ENCODE measurements at regions not wholly inside any gene's neighbourhood (a gene's known extent, or its start where the extent isn't known, plus 50 kb on each side); places are given as distances from the start of the nearest gene placed in this dataset.

- TF ChIP-seq, protein P1, sequence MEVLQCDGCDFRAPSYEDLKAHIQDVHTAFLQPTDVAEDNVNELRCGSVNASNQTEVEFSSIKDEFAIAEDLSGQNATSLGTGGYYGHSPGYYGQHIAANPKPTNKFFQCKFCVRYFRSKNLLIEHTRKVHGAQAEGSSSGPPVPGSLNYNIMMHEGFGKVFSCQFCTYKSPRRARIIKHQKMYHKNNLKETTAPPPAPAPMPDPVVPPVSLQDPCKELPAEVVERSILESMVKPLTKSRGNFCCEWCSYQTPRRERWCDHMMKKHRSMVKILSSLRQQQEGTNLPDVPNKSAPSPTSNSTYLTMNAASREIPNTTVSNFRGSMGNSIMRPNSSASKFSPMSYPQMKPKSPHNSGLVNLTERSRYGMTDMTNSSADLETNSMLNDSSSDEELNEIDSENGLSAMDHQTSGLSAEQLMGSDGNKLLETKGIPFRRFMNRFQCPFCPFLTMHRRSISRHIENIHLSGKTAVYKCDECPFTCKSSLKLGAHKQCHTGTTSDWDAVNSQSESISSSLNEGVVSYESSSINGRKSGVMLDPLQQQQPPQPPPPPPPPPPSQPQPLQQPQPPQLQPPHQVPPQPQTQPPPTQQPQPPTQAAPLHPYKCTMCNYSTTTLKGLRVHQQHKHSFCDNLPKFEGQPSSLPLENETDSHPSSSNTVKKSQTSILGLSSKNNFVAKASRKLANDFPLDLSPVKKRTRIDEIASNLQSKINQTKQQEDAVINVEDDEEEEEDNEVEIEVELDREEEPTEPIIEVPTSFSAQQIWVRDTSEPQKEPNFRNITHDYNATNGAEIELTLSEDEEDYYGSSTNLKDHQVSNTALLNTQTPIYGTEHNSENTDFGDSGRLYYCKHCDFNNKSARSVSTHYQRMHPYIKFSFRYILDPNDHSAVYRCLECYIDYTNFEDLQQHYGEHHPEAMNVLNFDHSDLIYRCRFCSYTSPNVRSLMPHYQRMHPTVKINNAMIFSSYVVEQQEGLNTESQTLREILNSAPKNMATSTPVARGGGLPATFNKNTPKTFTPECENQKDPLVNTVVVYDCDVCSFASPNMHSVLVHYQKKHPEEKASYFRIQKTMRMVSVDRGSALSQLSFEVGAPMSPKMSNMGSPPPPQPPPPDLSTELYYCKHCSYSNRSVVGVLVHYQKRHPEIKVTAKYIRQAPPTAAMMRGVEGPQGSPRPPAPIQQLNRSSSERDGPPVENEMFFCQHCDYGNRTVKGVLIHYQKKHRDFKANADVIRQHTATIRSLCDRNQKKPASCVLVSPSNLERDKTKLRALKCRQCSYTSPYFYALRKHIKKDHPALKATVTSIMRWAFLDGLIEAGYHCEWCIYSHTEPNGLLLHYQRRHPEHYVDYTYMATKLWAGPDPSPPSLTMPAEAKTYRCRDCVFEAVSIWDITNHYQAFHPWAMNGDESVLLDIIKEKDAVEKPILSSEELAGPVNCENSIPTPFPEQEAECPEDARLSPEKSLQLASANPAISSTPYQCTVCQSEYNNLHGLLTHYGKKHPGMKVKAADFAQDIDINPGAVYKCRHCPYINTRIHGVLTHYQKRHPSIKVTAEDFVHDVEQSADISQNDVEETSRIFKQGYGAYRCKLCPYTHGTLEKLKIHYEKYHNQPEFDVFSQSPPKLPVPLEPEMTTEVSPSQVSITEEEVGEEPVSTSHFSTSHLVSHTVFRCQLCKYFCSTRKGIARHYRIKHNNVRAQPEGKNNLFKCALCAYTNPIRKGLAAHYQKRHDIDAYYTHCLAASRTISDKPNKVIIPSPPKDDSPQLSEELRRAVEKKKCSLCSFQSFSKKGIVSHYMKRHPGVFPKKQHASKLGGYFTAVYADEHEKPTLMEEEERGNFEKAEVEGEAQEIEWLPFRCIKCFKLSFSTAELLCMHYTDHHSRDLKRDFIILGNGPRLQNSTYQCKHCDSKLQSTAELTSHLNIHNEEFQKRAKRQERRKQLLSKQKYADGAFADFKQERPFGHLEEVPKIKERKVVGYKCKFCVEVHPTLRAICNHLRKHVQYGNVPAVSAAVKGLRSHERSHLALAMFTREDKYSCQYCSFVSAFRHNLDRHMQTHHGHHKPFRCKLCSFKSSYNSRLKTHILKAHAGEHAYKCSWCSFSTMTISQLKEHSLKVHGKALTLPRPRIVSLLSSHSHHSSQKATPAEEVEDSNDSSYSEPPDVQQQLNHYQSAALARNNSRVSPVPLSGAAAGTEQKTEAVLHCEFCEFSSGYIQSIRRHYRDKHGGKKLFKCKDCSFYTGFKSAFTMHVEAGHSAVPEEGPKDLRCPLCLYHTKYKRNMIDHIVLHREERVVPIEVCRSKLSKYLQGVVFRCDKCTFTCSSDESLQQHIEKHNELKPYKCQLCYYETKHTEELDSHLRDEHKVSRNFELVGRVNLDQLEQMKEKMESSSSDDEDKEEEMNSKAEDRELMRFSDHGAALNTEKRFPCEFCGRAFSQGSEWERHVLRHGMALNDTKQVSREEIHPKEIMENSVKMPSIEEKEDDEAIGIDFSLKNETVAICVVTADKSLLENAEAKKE (CRISPR knock-in tag; IDR thresholded peaks at IDR 0.05), result no peak
- TF ChIP-seq JUNB (IDR thresholded peaks at IDR 0.05; ENCODE audit: unreplicated experiment), result no peak
- no peak for TF ChIP-seq CREB1 (CRISPR knock-in tag; IDR thresholded peaks at IDR 0.05; ENCODE audit: low read depth)
These were observed 245.7 kb upstream of the SLC30A5 start (continued) for GRCh38 chr5:68848091-68848490.

DNA sequence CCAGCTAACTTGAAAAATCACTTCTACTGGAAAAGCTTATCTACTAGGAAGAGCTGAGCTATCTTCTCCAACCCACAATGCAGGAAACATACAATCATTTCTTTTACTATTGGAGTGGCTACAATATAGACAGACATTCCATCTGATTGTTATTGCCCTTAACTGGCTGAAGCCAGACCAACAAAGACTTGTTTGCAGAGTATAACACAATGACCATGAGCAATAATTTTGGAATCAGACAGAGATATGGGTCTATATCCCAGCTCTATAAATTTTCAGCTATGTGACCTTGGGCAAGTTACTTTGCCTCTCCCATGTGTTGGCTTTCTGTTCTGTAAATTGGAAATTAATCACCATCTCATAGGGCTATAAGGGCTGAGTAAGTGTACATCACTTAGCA lies 244.7 kb upstream of the SLC30A5 start:
- H3K36me3 ChIP-seq (ENCODE audit: insufficient read depth), result no peaks in the 10 kb centered on the region
- Mint-ChIP-seq H3K9me3 (no peaks in the 10 kb centered on the region), H3K27ac (no peak overlapping the region), H3K27me3 (ENCODE audit: insufficient read depth, low read depth, poor library complexity) (no peaks in the 10 kb centered on the region), H3K36me3 (ENCODE audit: low read depth) (no peaks in the 10 kb centered on the region; the same call in 2 of the 3 replicates), H3K4me1 (peaks cover 13% of the 10 kb centered on the region), H3K4me3 (no peak overlapping the region)
- no peak overlapping the region for H3K4me2 ChIP-seq
- H3K79me2 ChIP-seq (replicated peaks; ENCODE audit: insufficient read depth), result no peaks in the 10 kb centered on the region
- H3K9me2 ChIP-seq (ENCODE audit: insufficient read depth), result peaks cover 23% of the 10 kb centered on the region
- no peaks in the 10 kb centered on the region for H3K27me3 ChIP-seq (ENCODE audit: insufficient read depth)
- H4K20me1 ChIP-seq (replicated peaks; ENCODE audit: insufficient read depth), result no peaks in the 10 kb centered on the region
- no peak overlapping the region for H3K4me3 ChIP-seq
- no peaks in the 10 kb centered on the region for H3F3A ChIP-seq (replicated peaks; ENCODE audit: low read depth)
- no peak for ATAC-seq
- no peak overlapping the region for H3K27ac ChIP-seq (ENCODE audit: low read depth)
- DNase-seq (ENCODE audit: low spot score), result no peak
- no peak overlapping the region for H2AFZ ChIP-seq
- peaks cover 5% of the 10 kb centered on the region; the same call in 1 of the 2 replicates for H3K4me1 ChIP-seq (ENCODE audit: insufficient read depth)
- TF ChIP-seq CTCF (conservative IDR thresholded peaks at IDR 0.05; ENCODE audit: low read depth in 2 of 2) (no peak), ZNF331 (CRISPR knock-in tag; IDR thresholded peaks at IDR 0.05; ENCODE audit: low read depth) (no peak), ZNF114 (CRISPR knock-in tag; IDR thresholded peaks at IDR 0.05) (no peak), JUNB (IDR thresholded peaks at IDR 0.05; ENCODE audit: unreplicated experiment) (no peak)
- TF ChIP-seq, protein P1 (CRISPR knock-in tag; IDR thresholded peaks at IDR 0.05), result no peak

All from GM23338 (cell line).